ENCODE measurements at regions not wholly inside any gene's neighbourhood (a gene's known extent, or its start where the extent isn't known, plus 50 kb on each side); places are given as distances from the start of the nearest gene placed in this dataset.

GRCh38 chr7:101707587-101707986, 78.5 kb upstream of the MYL10 start:
- Histone ChIP-seq H3K4me1 (peaks cover 2% of the 10 kb centered on the region; the same call in 1 of the 3 replicates), H3K4me3 (no peak overlapping the region), H3K4me2 (no peak overlapping the region), H3K27ac (no peak overlapping the region), H3K9me3 (no peaks in the 10 kb centered on the region)
- CTCF ChIA-PET = interaction anchor here (2.0 kb wide), 1 partner anchor 165 kb away, joined by 4 read pairs; no protein-coding TSS in a partner anchor
- peak in 1 of 2 experiments; percentile 21; a peak in 1 of 6 replicates for ATAC-seq
- WGBS (ENCODE audit: missing lambda C conversion rate) = 79% methylated on average over 8 of the region's 8 CpGs
- POLR2A ChIA-PET = interaction anchor here (0.6 kb wide), 1 partner anchor 13 kb away, joined by 3 read pairs; no protein-coding TSS in a partner anchor
- FAIRE-seq = no peak
- TF ChIP-seq ATOH8 (CRISPR knock-in tag; IDR thresholded peaks at IDR 0.05; ENCODE audit: low read depth) (no peak), TFCP2L1 (CRISPR knock-in tag; IDR thresholded peaks at IDR 0.05) (no peak), FOSL2 (IDR thresholded peaks at IDR 0.05) (no peak), FOSL2 (CRISPR knock-in tag; IDR thresholded peaks at IDR 0.05) (no peak), REST (IDR thresholded peaks at IDR 0.05) (no peak), ZSCAN20 (CRISPR knock-in tag; IDR thresholded peaks at IDR 0.05) (no peak), ZNF302 (CRISPR knock-in tag; IDR thresholded peaks at IDR 0.05) (no peak), RNF2 (IDR thresholded peaks at IDR 0.05; ENCODE audit: borderline replicate concordance, low read depth) (no peak), MYC (IDR thresholded peaks at IDR 0.05; ENCODE audit: borderline replicate concordance, low read length) (no peak), HMGXB4 (CRISPR knock-in tag; IDR thresholded peaks at IDR 0.05; ENCODE audit: borderline replicate concordance) (no peak), HES2 (IDR thresholded peaks at IDR 0.05) (no peak)
- no peak for DNase-seq (ENCODE audit: low read depth in 1 of 2, low spot score in 1 of 2)

- Histone ChIP-seq H3K27ac (no peak overlapping the region), H3K4me3 (no peak overlapping the region), H3K9me3 (no peaks in the 10 kb centered on the region), H3K4me1 (no peaks in the 10 kb centered on the region), H3K4me2 (no peak overlapping the region)
- TF ChIP-seq FOSB (CRISPR knock-in tag; IDR thresholded peaks at IDR 0.05) (no peak), KDM1A (IDR thresholded peaks at IDR 0.05; ENCODE audit: low read depth) (0 out of 2 replicates have a peak, but pooled peaks have one; percentile 43), ZFP36 (IDR thresholded peaks at IDR 0.05; ENCODE audit: borderline replicate concordance, partially characterized antibody) (peak; percentile 67), ZSCAN20 (CRISPR knock-in tag; IDR thresholded peaks at IDR 0.05) (no peak), HDAC2 (IDR thresholded peaks at IDR 0.05) (no peak)
- FAIRE-seq (no peak), ATAC-seq (no peak), DNase-seq (ENCODE audit: low read depth in 1 of 2, low spot score in 1 of 2) (no peak)
- 56% methylated on average over 7 of the region's 7 CpGs for WGBS (ENCODE audit: missing lambda C conversion rate)
- CTCF ChIA-PET = no interaction called here
- POLR2A ChIA-PET = interaction anchor here (0.6 kb wide), 1 partner anchor 13 kb away, joined by 3 read pairs; no protein-coding TSS in a partner anchor
Measured at GRCh38 chr7:101708223-101708622, 79.1 kb upstream of the MYL10 start.

GRCh38 chr7:101712652-101713051, 83.6 kb upstream of the MYL10 start:
- DNase-seq (ENCODE audit: low read depth in 1 of 2, low spot score in 1 of 2) (no peak), FAIRE-seq (no peak), ATAC-seq (no peak)
- H3K9me3 ChIP-seq = no peaks in the 10 kb centered on the region
- H3K4me1 ChIP-seq = no peaks in the 10 kb centered on the region
- ChIA-PET CTCF (interaction anchor here (1.1 to 1.5 kb wide), 3 partner anchors 13 to 102 kb away, joined by 3 to 4 read pairs (median 3); no protein-coding TSS in a partner anchor), POLR2A (no interaction called here)
- H3K4me3 ChIP-seq = no peak overlapping the region
- H3K27ac ChIP-seq = no peak overlapping the region
- 66% methylated on average over 3 of the region's 3 CpGs for WGBS (ENCODE audit: missing lambda C conversion rate)
- no peak for TF ChIP-seq USF2 (IDR thresholded peaks at IDR 0.05)
- TF ChIP-seq ZFP36 (IDR thresholded peaks at IDR 0.05; ENCODE audit: borderline replicate concordance, partially characterized antibody) = peak; percentile 86
- no peak for TF ChIP-seq FOSL2 (IDR thresholded peaks at IDR 0.05)
- no peak for TF ChIP-seq FOSL2 (CRISPR knock-in tag; IDR thresholded peaks at IDR 0.05)
- no peak for TF ChIP-seq ZC3H11A (IDR thresholded peaks at IDR 0.05)
- TF ChIP-seq HEYL (CRISPR knock-in tag; IDR thresholded peaks at IDR 0.05) = no peak
- TF ChIP-seq RCOR1 (IDR thresholded peaks at IDR 0.05; ENCODE audit: low read depth, low read length) = no peak
- no peak overlapping the region for H3K4me2 ChIP-seq
